Embryonic facial prominence (tissue), 1 donor: ENCODE measurements at regions not wholly inside any gene's neighbourhood (a gene's known extent, or its start where the extent isn't known, plus 50 kb on each side); places are given as distances from the start of the nearest gene placed in this dataset.

Experiments used
- DNase-seq: peaks from one replicate; pipeline ENCODE4 v3.0.0-alpha.2; 2016; ENCODE audit errors: extremely low spot score

GRCh38 chr1:87273291-87273690 lies 55.4 kb upstream of the LMO4 start:
- DNase-seq, result no peak

GRCh38 chr1:87274851-87275250 lies 53.8 kb upstream of the LMO4 start:
- DNase-seq, result no peak

- no peak for DNase-seq
Observed at GRCh38 chr1:87278825-87279535, 49.7 kb upstream of the LMO4 start.
